ENCODE measurements at regions not wholly inside any gene's neighbourhood (a gene's known extent, or its start where the extent isn't known, plus 50 kb on each side); places are given as distances from the start of the nearest gene placed in this dataset.

DNA sequence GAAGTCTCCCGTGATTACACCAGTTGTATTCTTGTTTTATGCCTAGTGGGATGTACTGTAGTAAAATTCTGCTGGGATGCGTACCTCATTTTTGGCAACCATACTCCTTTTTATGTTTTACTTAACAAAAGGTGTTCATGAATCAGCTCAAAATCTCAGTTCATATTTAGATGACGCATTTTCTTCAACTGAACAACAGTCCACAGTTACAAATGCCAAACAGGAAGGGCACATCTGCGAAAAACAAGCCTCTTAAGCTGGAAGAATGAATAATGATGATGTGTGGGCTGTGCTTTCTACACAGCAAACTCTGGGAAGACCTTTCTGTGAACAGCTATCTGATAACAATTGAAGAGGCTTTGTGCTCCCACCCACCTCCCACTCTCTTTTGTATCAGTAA lies 68.4 kb upstream of the NRBF2 start:
- RAD21 ChIA-PET (ENCODE audit: low non-redundant PET in 1 of 2, low total read pairs in 2 of 2, uncharacterized antibody in 2 of 2, unreplicated experiment in 2 of 2): no interaction called here

DNA sequence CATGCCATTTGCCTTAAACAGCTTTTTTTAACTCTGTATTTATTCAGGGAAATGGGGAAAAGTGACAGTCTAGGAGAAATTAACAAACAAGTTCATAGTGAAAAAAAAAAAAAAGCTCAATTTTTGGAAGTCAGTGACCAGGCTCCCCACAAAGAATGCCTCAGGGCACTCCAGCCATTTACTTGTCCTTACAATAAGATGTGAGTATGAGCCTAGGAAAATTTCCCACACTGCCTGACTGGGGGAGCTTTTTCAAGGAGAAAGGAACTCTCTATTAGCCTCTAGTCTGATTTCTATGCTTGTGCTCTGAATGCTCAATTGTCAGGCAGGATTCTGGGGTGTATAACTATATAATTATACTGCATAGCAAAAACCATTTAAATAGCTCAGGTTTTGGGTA lies 74.9 kb upstream of the NRBF2 start:
- intact Hi-C loops (cut with micrococcal nuclease): no loop called here
- ChIA-PET CTCF (no interaction called here), POLR2A (interaction anchor here (0.7 kb wide), 1 partner anchor 301 kb away, joined by 3 read pairs; no protein-coding TSS in a partner anchor), RAD21 (ENCODE audit: low non-redundant PET in 1 of 2, low total read pairs in 2 of 2, uncharacterized antibody in 2 of 2, unreplicated experiment in 2 of 2) (no interaction called here)
- Histone ChIP-seq H3K79me2 (ENCODE audit: insufficient read depth, low read length) (no peaks in the 10 kb centered on the region), H3K36me3 (ENCODE audit: control insufficient read depth in 1 of 2, insufficient read depth in 2 of 2, low read length in 2 of 2) (no peaks in the 10 kb centered on the region), H4K20me1 (ENCODE audit: insufficient read depth) (no peaks in the 10 kb centered on the region), H3K9me2 (ENCODE audit: insufficient read depth) (no peaks in the 10 kb centered on the region), H3K9me3 (ENCODE audit: control insufficient read depth in 1 of 2, insufficient read depth in 1 of 2, low read depth in 1 of 2, low read length in 2 of 2) (no peaks in the 10 kb centered on the region), H3K4me2 (ENCODE audit: low read length) (no peak overlapping the region), H3K9ac (ENCODE audit: low read length) (no peak overlapping the region), H3K27me3 (ENCODE audit: insufficient read depth, low read length) (no peaks in the 10 kb centered on the region), H3K4me3 (replicated peaks in 1 of 2; ENCODE audit: low read depth in 1 of 2, low read length in 2 of 2) (no peak overlapping the region), H3K4me1 (ENCODE audit: control insufficient read depth in 1 of 2, insufficient read depth in 2 of 2, low read length in 2 of 2) (no peaks in the 10 kb centered on the region), H2AFZ (ENCODE audit: low read depth, low read length, poor library complexity, severe bottlenecking) (no peak overlapping the region), H3K27ac (ENCODE audit: low read depth, low read length) (no peak overlapping the region)
- DNase-seq (ENCODE audit: low read depth, low spot score) (no peak), ATAC-seq (no peak)
- TF ChIP-seq SRF (IDR thresholded peaks at IDR 0.05; ENCODE audit: low read depth) (no peak), ZNF274 (IDR thresholded peaks at IDR 0.05; ENCODE audit: low read depth, low read length) (no peak), CEBPB (IDR thresholded peaks at IDR 0.05; ENCODE audit: low read depth) (no peak), EZH2phosphoT487 (IDR thresholded peaks at IDR 0.05; ENCODE audit: borderline replicate concordance) (no peak)
- no TSS peak for BruUV-seq (replicated peaks)

More for the DNA sequence above, 68.4 kb upstream of the NRBF2 start:
- Histone ChIP-seq H3K36me3 (ENCODE audit: control insufficient read depth in 1 of 2, insufficient read depth in 2 of 2, low read length in 2 of 2) (no peaks in the 10 kb centered on the region), H3K27ac (ENCODE audit: low read depth, low read length) (no peak overlapping the region), H4K20me1 (ENCODE audit: insufficient read depth) (no peaks in the 10 kb centered on the region), H3K4me1 (ENCODE audit: control insufficient read depth in 1 of 2, insufficient read depth in 2 of 2, low read length in 2 of 2) (no peaks in the 10 kb centered on the region), H2AFZ (ENCODE audit: low read depth, low read length, poor library complexity, severe bottlenecking) (no peak overlapping the region), H3K9ac (ENCODE audit: low read length) (no peak overlapping the region), H3K9me2 (ENCODE audit: insufficient read depth) (no peaks in the 10 kb centered on the region), H3K79me2 (ENCODE audit: insufficient read depth, low read length) (no peaks in the 10 kb centered on the region), H3K4me2 (ENCODE audit: low read length) (no peak overlapping the region), H3K27me3 (ENCODE audit: insufficient read depth, low read length) (no peaks in the 10 kb centered on the region), H3K9me3 (ENCODE audit: control insufficient read depth in 1 of 2, insufficient read depth in 1 of 2, low read depth in 1 of 2, low read length in 2 of 2) (no peaks in the 10 kb centered on the region), H3K4me3 (replicated peaks in 1 of 2; ENCODE audit: low read depth in 1 of 2, low read length in 2 of 2) (no peak overlapping the region)
- DNase-seq (ENCODE audit: low read depth, low spot score) (no peak), ATAC-seq (no peak)
- intact Hi-C loops (cut with micrococcal nuclease): no loop called here
- CTCF ChIA-PET: no interaction called here
- TF ChIP-seq CBX3 (IDR thresholded peaks at IDR 0.05; ENCODE audit: low read depth) (no peak), ZNF274 (IDR thresholded peaks at IDR 0.05; ENCODE audit: low read depth, low read length) (no peak), FOSL1 (IDR thresholded peaks at IDR 0.05; ENCODE audit: low read depth) (no peak), YY1 (IDR thresholded peaks at IDR 0.05; ENCODE audit: extremely low read depth, insufficient replicate concordance, low read depth, low read length) (no peak), EZH2phosphoT487 (IDR thresholded peaks at IDR 0.05; ENCODE audit: borderline replicate concordance) (no peak), JUND (IDR thresholded peaks at IDR 0.05) (no peak)
- no TSS peak for BruUV-seq (replicated peaks)
- POLR2A ChIA-PET: no interaction called here

All from HCT116 (cell line).